Vagina (tissue), 2 donors: ENCODE measurements at regions not wholly inside any gene's neighbourhood (a gene's known extent, or its start where the extent isn't known, plus 50 kb on each side); places are given as distances from the start of the nearest gene placed in this dataset.

Experiments
- CTCF ChIP-seq, 3 experiments: fragments of 450-650 bp in 2 of 3; fragments of 200-600 bp in 1 of 3; sonication (generic) in 1 of 3; IDR thresholded peaks; one replicate each; pipeline ENCODE4 v1.5.1; 2017 to 2019; ENCODE audit warnings: antibody characterized with exemption in 3 of 3, mild to moderate bottlenecking in 2 of 3, moderate library complexity in 2 of 3
- POLR2AphosphoS5 ChIP-seq, 2 donors: sonication (generic); formaldehyde crosslinking; IDR thresholded peaks; one replicate each; pipeline ENCODE4 v1.9.0; 2017; ENCODE audit warnings: antibody characterized with exemption in 2 of 2, mild to moderate bottlenecking in 2 of 2, low read depth in 1 of 2; ENCODE audit not compliant: insufficient read depth in 1 of 2

- TF ChIP-seq CTCF (IDR thresholded peaks at IDR 0.05) (no peak), POLR2AphosphoS5 (IDR thresholded peaks at IDR 0.05; ENCODE audit: insufficient read depth in 1 of 2, low read depth in 1 of 2) (no peak)
Measured at GRCh38 chr9:96130970-96131369, 171.0 kb downstream of the HSD17B3 start.
